ENCODE measurements at regions not wholly inside any gene's neighbourhood (a gene's known extent, or its start where the extent isn't known, plus 50 kb on each side); places are given as distances from the start of the nearest gene placed in this dataset.
"Not testable (repeated sequence)": the region's sequence is repeated elsewhere in the genome, so short reads cannot be mapped to it uniquely, and the experiment has no call there.

GRCh38 chr13:50726164-50726563 lies 117.3 kb downstream of the DLEU7 start:
- no peak for DNase-seq

GRCh38 chr13:50729177-50729576 lies 114.3 kb downstream of the DLEU7 start:
- no peak for DNase-seq

GRCh38 chr13:50730496-50731351 lies 112.8 kb downstream of the DLEU7 start:
- no peak for DNase-seq

GRCh38 chr13:50731400-50731799 lies 112.1 kb downstream of the DLEU7 start:
- no peak for DNase-seq

GRCh38 chr13:50732712-50733111 lies 110.8 kb downstream of the DLEU7 start:
- no peak for DNase-seq

GRCh38 chr13:50733392-50733791 lies 110.1 kb downstream of the DLEU7 start:
- DNase-seq = no peak

GRCh38 chr13:50735071-50735470 lies 108.4 kb downstream of the DLEU7 start:
- no peak for DNase-seq

GRCh38 chr13:50740052-50740741 lies 103.3 kb downstream of the DLEU7 start:
- DNase-seq = no peak

GRCh38 chr13:50742353-50742752 lies 101.1 kb downstream of the DLEU7 start:
- no peak for DNase-seq

- DNase-seq = no peak
Observed at GRCh38 chr13:50742968-50743367, 100.5 kb downstream of the DLEU7 start.

- no peak for DNase-seq
Observed at GRCh38 chr13:50744116-50744660, 99.3 kb downstream of the DLEU7 start.

- DNase-seq = no peak
Observed at GRCh38 chr13:50745542-50746115, 97.9 kb downstream of the DLEU7 start.

GRCh38 chr13:50747737-50748350 lies 95.6 kb downstream of the DLEU7 start:
- DNase-seq = no peak

GRCh38 chr13:50753221-50753620 lies 90.3 kb downstream of the DLEU7 start:
- DNase-seq = not testable (repeated sequence)

- not testable (repeated sequence) for DNase-seq
Observed at GRCh38 chr13:50755862-50756685, 87.4 kb downstream of the DLEU7 start.

- DNase-seq = no peak
Observed at GRCh38 chr13:50757008-50757407, 86.5 kb downstream of the DLEU7 start.

GRCh38 chr13:50758796-50759195 lies 84.7 kb downstream of the DLEU7 start:
- no peak for DNase-seq

GRCh38 chr13:50760751-50761150 lies 82.7 kb downstream of the DLEU7 start:
- peak in 1 of 5 donors; percentile 14 for DNase-seq

GRCh38 chr13:50761406-50761805 lies 82.1 kb downstream of the DLEU7 start:
- DNase-seq = no peak

GRCh38 chr13:50762969-50763567 lies 80.4 kb downstream of the DLEU7 start:
- no peak for DNase-seq

- no peak for DNase-seq
Observed at GRCh38 chr13:50766013-50766412, 77.5 kb downstream of the DLEU7 start.

GRCh38 chr13:50766695-50767094 lies 76.8 kb downstream of the DLEU7 start:
- no peak for DNase-seq
